Type B pancreatic cell (in vitro differentiated cells): ENCODE measurements at regions not wholly inside any gene's neighbourhood (a gene's known extent, or its start where the extent isn't known, plus 50 kb on each side); places are given as distances from the start of the nearest gene placed in this dataset.

Source experiments
- DNase-seq: peaks from one replicate; pipeline ENCODE4 v3.0.0; 2021; ENCODE audit warnings: mixed read lengths; ENCODE audit not compliant: unreplicated experiment; ENCODE audit errors: extremely low spot score
- H3K27ac Mint-ChIP-seq: 2 replicates; pipeline ENCODE4 v1.8.0; 2021; ENCODE audit warnings: mild to moderate bottlenecking, mixed read lengths
- H3K27me3 Mint-ChIP-seq: 2 replicates; pipeline ENCODE4 v1.8.0; 2021; ENCODE audit warnings: mixed read lengths
- H3K36me3 Mint-ChIP-seq: 2 replicates; pipeline ENCODE4 v1.8.0; 2021; ENCODE audit warnings: mixed read lengths
- H3K4me1 Mint-ChIP-seq: one replicate; pipeline ENCODE4 v1.8.0; 2021; ENCODE audit warnings: mixed read lengths; ENCODE audit not compliant: unreplicated experiment
- H3K4me3 Mint-ChIP-seq: 2 replicates; pipeline ENCODE4 v1.8.0; 2021; ENCODE audit warnings: mild to moderate bottlenecking, mixed read lengths
- H3K9me3 Mint-ChIP-seq: 2 replicates; pipeline ENCODE4 v1.8.0; 2021; ENCODE audit warnings: mixed read lengths
- TF ChIP-seq, protein P1 (sequence below): fragments of 200-600 bp; sonication (generic); conservative IDR thresholded peaks from 2 replicates; pipeline ENCODE4 v1.5.0; 2021; ENCODE audit warnings: antibody characterized with exemption, mild to moderate bottlenecking

DNA sequence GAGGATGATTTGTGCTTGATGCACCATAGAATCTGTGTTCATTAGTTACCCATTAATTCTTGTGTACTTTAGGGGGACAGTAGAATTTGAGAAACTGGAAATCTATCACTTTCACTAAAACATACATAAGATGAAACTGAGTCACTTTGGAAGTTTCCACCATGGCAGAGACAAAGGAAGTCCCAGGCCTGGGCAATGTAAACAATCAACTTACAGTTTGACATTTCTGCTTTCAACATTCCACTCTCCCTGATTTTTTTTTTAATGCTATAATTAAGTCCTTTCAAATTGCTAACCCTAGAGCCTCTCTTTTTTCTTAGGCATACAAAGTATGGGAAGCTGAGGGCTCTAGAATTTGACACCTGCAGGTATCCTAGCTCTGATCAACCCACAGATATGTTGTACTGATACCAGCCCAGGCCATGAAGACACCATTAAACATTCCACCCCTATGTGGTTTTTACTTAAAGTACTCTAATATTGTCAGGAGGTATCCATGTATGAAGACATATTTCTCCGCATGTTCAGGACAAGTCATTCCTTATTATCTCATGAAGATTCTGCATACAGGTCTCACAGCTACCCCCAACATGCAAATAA lies 88.5 kb upstream of the GLS start:
- H3K27ac Mint-ChIP-seq, result peak overlapping the region; percentile 66
- no peak for DNase-seq
- TF ChIP-seq, protein P1, sequence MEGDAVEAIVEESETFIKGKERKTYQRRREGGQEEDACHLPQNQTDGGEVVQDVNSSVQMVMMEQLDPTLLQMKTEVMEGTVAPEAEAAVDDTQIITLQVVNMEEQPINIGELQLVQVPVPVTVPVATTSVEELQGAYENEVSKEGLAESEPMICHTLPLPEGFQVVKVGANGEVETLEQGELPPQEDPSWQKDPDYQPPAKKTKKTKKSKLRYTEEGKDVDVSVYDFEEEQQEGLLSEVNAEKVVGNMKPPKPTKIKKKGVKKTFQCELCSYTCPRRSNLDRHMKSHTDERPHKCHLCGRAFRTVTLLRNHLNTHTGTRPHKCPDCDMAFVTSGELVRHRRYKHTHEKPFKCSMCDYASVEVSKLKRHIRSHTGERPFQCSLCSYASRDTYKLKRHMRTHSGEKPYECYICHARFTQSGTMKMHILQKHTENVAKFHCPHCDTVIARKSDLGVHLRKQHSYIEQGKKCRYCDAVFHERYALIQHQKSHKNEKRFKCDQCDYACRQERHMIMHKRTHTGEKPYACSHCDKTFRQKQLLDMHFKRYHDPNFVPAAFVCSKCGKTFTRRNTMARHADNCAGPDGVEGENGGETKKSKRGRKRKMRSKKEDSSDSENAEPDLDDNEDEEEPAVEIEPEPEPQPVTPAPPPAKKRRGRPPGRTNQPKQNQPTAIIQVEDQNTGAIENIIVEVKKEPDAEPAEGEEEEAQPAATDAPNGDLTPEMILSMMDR, result no peak
- H3K27me3 Mint-ChIP-seq, result no peaks in the 10 kb centered on the region
- peaks cover 32% of the 10 kb centered on the region for H3K4me1 Mint-ChIP-seq
- H3K9me3 Mint-ChIP-seq, result peaks cover 7% of the 10 kb centered on the region
- H3K4me3 Mint-ChIP-seq, result no peak overlapping the region
- peaks cover 5% of the 10 kb centered on the region for H3K36me3 Mint-ChIP-seq

DNA sequence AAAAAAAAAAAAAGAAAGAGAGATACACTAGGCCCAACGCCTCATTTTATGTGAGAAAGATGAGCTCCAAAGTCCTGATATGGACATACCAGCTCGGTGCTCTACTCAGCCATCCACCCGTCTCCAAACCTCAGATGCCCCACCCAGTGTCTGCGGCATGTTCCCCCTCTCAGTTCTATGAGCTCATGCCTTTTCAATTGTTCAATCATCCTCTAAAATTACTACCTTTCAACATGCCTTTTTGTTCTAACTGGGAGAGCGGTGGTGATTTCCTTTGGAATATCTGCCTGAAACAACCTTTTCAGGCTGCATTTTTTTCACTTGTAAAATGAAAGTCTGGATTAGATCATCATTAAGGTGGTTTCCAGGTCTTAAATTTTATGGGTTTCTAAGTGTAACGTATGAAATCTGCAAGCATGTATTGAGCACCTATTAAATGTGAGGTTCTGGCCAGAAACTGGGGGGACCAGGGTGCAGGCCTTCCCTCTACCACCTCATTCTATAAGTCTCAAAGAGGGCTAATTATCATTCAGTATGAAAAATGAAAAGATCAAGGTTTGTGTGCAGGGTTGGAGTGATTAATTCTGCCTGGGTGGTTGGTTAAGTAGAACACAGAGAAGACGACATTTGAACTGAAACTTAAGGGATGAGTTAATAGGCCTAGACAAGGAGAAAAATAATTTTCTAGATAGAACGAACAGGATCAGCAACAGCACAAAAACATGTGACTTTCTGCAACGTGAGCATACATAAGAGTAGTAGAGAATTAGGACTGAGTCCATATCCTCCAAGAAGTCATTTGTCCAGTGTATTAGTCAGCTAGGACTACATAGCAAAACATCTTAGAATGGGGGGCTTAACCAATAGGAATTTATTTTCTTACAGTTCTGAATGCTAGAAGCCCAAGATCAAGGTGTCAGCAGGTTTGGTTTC lies 87.4 kb upstream of the GLS start:
- DNase-seq, result no peak
- H3K9me3 Mint-ChIP-seq, result peaks cover 7% of the 10 kb centered on the region
- H3K36me3 Mint-ChIP-seq, result peaks cover 5% of the 10 kb centered on the region
- H3K27me3 Mint-ChIP-seq, result no peaks in the 10 kb centered on the region
- TF ChIP-seq, protein P1, result no peak
- peak overlapping the region; percentile 73 for H3K27ac Mint-ChIP-seq
- H3K4me1 Mint-ChIP-seq, result peaks cover 32% of the 10 kb centered on the region
- peak overlapping the region; percentile 25 for H3K4me3 Mint-ChIP-seq

- H3K27me3 Mint-ChIP-seq, result no peaks in the 10 kb centered on the region
- peaks cover 27% of the 10 kb centered on the region for H3K4me1 Mint-ChIP-seq
- peaks cover 7% of the 10 kb centered on the region for H3K9me3 Mint-ChIP-seq
- H3K27ac Mint-ChIP-seq, result peak overlapping the region; percentile 72
- peaks cover 5% of the 10 kb centered on the region for H3K36me3 Mint-ChIP-seq
- no peak for DNase-seq
- H3K4me3 Mint-ChIP-seq, result no peak overlapping the region
- TF ChIP-seq, protein P1, result no peak
Measured at GRCh38 chr2:190794377-190794776, 86.2 kb upstream of the GLS start.

- no peaks in the 10 kb centered on the region for H3K27me3 Mint-ChIP-seq
- H3K27ac Mint-ChIP-seq, result peak overlapping the region; percentile 72
- peaks cover 7% of the 10 kb centered on the region for H3K9me3 Mint-ChIP-seq
- DNase-seq, result no peak
- H3K4me3 Mint-ChIP-seq, result no peak overlapping the region
- peaks cover 23% of the 10 kb centered on the region for H3K4me1 Mint-ChIP-seq
- H3K36me3 Mint-ChIP-seq, result peaks cover 5% of the 10 kb centered on the region
- TF ChIP-seq, protein P1, result no peak
Measured at GRCh38 chr2:190794790-190795189, 85.8 kb upstream of the GLS start.

- H3K27ac Mint-ChIP-seq, result no peak overlapping the region
Measured at GRCh38 chr2:190795686-190796085, 84.9 kb upstream of the GLS start.

More at GRCh38 chr2:190795686-190796085, 84.9 kb upstream of the GLS start:
- no peak overlapping the region for H3K4me3 Mint-ChIP-seq
- no peaks in the 10 kb centered on the region for H3K27me3 Mint-ChIP-seq
- TF ChIP-seq, protein P1, result no peak
- H3K36me3 Mint-ChIP-seq, result peaks cover 5% of the 10 kb centered on the region
- no peak for DNase-seq
- peaks cover 18% of the 10 kb centered on the region for H3K4me1 Mint-ChIP-seq
- peaks cover 7% of the 10 kb centered on the region for H3K9me3 Mint-ChIP-seq
